SK-N-SH treated with all-trans-retinoic acid at 6 μM for 48 hours (cell line): ENCODE measurements at regions not wholly inside any gene's neighbourhood (a gene's known extent, or its start where the extent isn't known, plus 50 kb on each side); places are given as distances from the start of the nearest gene placed in this dataset.

Experiments used
- CSDC2 ChIP-seq: fragments of 250-450 bp; sonication (Bioruptor Pico); IDR thresholded peaks from 2 replicates; pipeline ENCODE4 v1.5.0; 2020; ENCODE audit warnings: mild to moderate bottlenecking, moderate library complexity
- GLIS3 ChIP-seq: fragments of 250-450 bp; sonication (Bioruptor Pico); IDR thresholded peaks from 2 replicates; pipeline ENCODE4 v1.5.0; 2020; ENCODE audit warnings: mild to moderate bottlenecking, moderate library complexity
- OSR1 ChIP-seq: fragments of 250-450 bp; sonication (Bioruptor Pico); IDR thresholded peaks from 2 replicates; pipeline ENCODE4 v1.8.0; 2022; ENCODE audit warnings: moderate library complexity, mild to moderate bottlenecking, inconsistent platforms
- POU6F1 ChIP-seq: fragments of 250-450 bp; sonication (Bioruptor Pico); IDR thresholded peaks from 2 replicates; pipeline ENCODE4 v1.8.0; 2021; ENCODE audit warnings: low read depth, mild to moderate bottlenecking, moderate library complexity, borderline replicate concordance
- PPARA ChIP-seq: fragments of 250-450 bp; sonication (Bioruptor Pico); IDR thresholded peaks from 2 replicates; pipeline ENCODE4 v1.5.0; 2020; ENCODE audit warnings: mild to moderate bottlenecking, borderline replicate concordance
- RARB ChIP-seq: fragments of 250-450 bp; sonication (Bioruptor Pico); IDR thresholded peaks from 2 replicates; pipeline ENCODE4 v1.8.0; 2021; ENCODE audit warnings: mild to moderate bottlenecking, moderate library complexity
- TSHZ2 ChIP-seq: fragments of 250-450 bp; sonication (Bioruptor Pico); IDR thresholded peaks from 2 replicates; pipeline ENCODE4 v1.5.0; 2020; ENCODE audit warnings: mild to moderate bottlenecking, moderate library complexity
- ZC3H10 ChIP-seq: fragments of 250-450 bp; sonication (Bioruptor Pico); IDR thresholded peaks from 2 replicates; pipeline ENCODE4 v1.5.1; 2021; ENCODE audit warnings: mild to moderate bottlenecking, moderate library complexity
- ZFP3 ChIP-seq: fragments of 250-450 bp; sonication (Bioruptor Pico); IDR thresholded peaks from 2 replicates; pipeline ENCODE4 v1.5.0; 2020; ENCODE audit warnings: mild to moderate bottlenecking, moderate library complexity
- ZNF565 ChIP-seq: fragments of 450-650 bp; formaldehyde crosslinking; conservative IDR thresholded peaks from 2 replicates; pipeline ENCODE4 v1.5.0; 2020; ENCODE audit warnings: low read depth, mild to moderate bottlenecking, moderate library complexity
- ZNF8 ChIP-seq: fragments of 450-650 bp; formaldehyde crosslinking; IDR thresholded peaks from 2 replicates; pipeline ENCODE4 v1.5.0; 2020; ENCODE audit warnings: mild to moderate bottlenecking, moderate library complexity
- TF ChIP-seq, protein P1 (sequence below): fragments of 250-450 bp; sonication (Bioruptor Pico); IDR thresholded peaks from 2 replicates; pipeline ENCODE4 v1.8.0; 2020; ENCODE audit warnings: mild to moderate bottlenecking, moderate library complexity, borderline replicate concordance
- TF ChIP-seq, protein P2 (sequence below): fragments of 250-450 bp; sonication (Bioruptor Pico); IDR thresholded peaks from 2 replicates; pipeline ENCODE4 v1.5.1; 2020; ENCODE audit warnings: low read depth, mild to moderate bottlenecking, moderate library complexity
- TF ChIP-seq, protein P3 (sequence below): fragments of 250-450 bp; sonication (Bioruptor Pico); IDR thresholded peaks from 2 replicates; pipeline ENCODE4 v1.5.1; 2021; ENCODE audit warnings: mild to moderate bottlenecking, moderate library complexity

DNA sequence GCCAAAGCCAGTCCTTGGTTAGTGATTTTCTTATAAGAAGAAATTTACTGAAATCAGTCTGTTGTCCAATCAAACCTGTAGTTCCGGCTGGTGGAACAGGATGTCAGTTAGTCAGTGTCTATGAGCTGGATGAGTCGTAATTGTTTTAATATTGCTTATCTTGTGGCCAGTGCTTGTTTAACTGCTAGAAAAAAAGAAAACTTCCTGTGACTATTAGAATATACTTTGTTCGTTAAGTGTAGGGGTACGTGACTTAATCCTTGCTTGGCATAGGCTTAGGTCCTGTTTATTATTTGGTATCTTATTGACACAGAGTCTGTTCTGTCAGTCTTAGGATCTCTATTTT is 1484.8 kb upstream of the MIR17HG start:
- TF ChIP-seq ZFP3 (CRISPR knock-in tag) (no peak), GLIS3 (CRISPR knock-in tag) (no peak), ZNF565 (CRISPR knock-in tag) (no peak), ZC3H10 (CRISPR knock-in tag) (no peak), ZNF8 (no peak), OSR1 (CRISPR knock-in tag) (no peak), CSDC2 (CRISPR knock-in tag) (no peak), POU6F1 (CRISPR knock-in tag) (no peak), TSHZ2 (no peak), PPARA (no peak), RARB (no peak)
- TF ChIP-seq, protein P1, sequence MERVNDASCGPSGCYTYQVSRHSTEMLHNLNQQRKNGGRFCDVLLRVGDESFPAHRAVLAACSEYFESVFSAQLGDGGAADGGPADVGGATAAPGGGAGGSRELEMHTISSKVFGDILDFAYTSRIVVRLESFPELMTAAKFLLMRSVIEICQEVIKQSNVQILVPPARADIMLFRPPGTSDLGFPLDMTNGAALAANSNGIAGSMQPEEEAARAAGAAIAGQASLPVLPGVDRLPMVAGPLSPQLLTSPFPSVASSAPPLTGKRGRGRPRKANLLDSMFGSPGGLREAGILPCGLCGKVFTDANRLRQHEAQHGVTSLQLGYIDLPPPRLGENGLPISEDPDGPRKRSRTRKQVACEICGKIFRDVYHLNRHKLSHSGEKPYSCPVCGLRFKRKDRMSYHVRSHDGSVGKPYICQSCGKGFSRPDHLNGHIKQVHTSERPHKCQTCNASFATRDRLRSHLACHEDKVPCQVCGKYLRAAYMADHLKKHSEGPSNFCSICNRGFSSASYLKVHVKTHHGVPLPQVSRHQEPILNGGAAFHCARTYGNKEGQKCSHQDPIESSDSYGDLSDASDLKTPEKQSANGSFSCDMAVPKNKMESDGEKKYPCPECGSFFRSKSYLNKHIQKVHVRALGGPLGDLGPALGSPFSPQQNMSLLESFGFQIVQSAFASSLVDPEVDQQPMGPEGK = no peak
- TF ChIP-seq, protein P2, sequence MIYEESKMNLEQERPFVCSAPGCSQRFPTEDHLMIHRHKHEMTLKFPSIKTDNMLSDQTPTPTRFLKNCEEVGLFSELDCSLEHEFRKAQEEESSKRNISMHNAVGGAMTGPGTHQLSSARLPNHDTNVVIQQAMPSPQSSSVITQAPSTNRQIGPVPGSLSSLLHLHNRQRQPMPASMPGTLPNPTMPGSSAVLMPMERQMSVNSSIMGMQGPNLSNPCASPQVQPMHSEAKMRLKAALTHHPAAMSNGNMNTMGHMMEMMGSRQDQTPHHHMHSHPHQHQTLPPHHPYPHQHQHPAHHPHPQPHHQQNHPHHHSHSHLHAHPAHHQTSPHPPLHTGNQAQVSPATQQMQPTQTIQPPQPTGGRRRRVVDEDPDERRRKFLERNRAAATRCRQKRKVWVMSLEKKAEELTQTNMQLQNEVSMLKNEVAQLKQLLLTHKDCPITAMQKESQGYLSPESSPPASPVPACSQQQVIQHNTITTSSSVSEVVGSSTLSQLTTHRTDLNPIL (CRISPR knock-in tag) = no peak
- TF ChIP-seq, protein P3, sequence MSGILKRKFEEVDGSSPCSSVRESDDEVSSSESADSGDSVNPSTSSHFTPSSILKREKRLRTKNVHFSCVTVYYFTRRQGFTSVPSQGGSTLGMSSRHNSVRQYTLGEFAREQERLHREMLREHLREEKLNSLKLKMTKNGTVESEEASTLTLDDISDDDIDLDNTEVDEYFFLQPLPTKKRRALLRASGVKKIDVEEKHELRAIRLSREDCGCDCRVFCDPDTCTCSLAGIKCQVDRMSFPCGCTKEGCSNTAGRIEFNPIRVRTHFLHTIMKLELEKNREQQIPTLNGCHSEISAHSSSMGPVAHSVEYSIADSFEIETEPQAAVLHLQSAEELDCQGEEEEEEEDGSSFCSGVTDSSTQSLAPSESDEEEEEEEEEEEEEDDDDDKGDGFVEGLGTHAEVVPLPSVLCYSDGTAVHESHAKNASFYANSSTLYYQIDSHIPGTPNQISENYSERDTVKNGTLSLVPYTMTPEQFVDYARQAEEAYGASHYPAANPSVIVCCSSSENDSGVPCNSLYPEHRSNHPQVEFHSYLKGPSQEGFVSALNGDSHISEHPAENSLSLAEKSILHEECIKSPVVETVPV (CRISPR knock-in tag) = no peak
